ENCODE measurements at regions not wholly inside any gene's neighbourhood (a gene's known extent, or its start where the extent isn't known, plus 50 kb on each side); places are given as distances from the start of the nearest gene placed in this dataset.

- TF ChIP-seq CTCF (IDR thresholded peaks at IDR 0.05; ENCODE audit: insufficient read depth, low read length) (no peak), REST (IDR thresholded peaks at IDR 0.05; ENCODE audit: insufficient replicate concordance, low read depth) (no peak), POLR2AphosphoS5 (IDR thresholded peaks at IDR 0.05; ENCODE audit: low read depth) (no peak), GABPA (IDR thresholded peaks at IDR 0.05; ENCODE audit: low read depth) (no peak)
Measured at GRCh38 chr5:152674403-152674802, 269.3 kb upstream of the NMUR2 start.
